ENCODE measurements at regions not wholly inside any gene's neighbourhood (a gene's known extent, or its start where the extent isn't known, plus 50 kb on each side); places are given as distances from the start of the nearest gene placed in this dataset.

DNA sequence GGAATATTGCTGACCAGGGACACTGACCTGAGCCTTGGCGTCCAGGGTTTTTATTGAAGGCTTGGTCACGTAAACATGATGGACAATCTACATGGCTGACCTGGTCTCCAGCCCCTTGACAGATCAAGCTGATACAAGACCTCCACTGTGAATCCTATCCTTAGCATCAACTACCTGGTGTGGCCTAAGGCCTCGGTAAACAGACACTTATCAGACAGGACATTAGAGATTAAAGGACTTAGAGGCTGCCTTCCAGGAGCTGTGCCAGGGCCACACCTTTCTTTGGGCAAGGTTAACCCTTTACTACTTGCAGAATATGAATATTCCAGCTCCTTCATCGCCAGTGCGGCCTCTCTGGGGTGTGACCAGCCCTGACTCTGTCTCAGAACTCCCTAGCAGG lies 104.9 kb upstream of the FOXA2 start:
- TF ChIP-seq, protein P1, sequence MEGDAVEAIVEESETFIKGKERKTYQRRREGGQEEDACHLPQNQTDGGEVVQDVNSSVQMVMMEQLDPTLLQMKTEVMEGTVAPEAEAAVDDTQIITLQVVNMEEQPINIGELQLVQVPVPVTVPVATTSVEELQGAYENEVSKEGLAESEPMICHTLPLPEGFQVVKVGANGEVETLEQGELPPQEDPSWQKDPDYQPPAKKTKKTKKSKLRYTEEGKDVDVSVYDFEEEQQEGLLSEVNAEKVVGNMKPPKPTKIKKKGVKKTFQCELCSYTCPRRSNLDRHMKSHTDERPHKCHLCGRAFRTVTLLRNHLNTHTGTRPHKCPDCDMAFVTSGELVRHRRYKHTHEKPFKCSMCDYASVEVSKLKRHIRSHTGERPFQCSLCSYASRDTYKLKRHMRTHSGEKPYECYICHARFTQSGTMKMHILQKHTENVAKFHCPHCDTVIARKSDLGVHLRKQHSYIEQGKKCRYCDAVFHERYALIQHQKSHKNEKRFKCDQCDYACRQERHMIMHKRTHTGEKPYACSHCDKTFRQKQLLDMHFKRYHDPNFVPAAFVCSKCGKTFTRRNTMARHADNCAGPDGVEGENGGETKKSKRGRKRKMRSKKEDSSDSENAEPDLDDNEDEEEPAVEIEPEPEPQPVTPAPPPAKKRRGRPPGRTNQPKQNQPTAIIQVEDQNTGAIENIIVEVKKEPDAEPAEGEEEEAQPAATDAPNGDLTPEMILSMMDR (IDR thresholded peaks at IDR 0.05) = no peak
- TF ChIP-seq POLR2A (IDR thresholded peaks at IDR 0.05) = no peak

Data from heart left ventricle (tissue), 13 donors.